Ovary (tissue), 3 donors: ENCODE measurements at regions not wholly inside any gene's neighbourhood (a gene's known extent, or its start where the extent isn't known, plus 50 kb on each side); places are given as distances from the start of the nearest gene placed in this dataset.

Experiments
- CTCF ChIP-seq, 3 donors: fragments of 450-650 bp in 2 of 3; fragments of 200-600 bp in 1 of 3; IDR thresholded peaks; one replicate each; pipeline versions ENCODE4 v1.5.1 to v1.8.0; 2016 to 2022; ENCODE audit warnings: antibody characterized with exemption in 3 of 3, mild to moderate bottlenecking in 1 of 3
- POLR2A ChIP-seq: fragments of 450-650 bp; IDR thresholded peaks from one replicate; pipeline ENCODE4 v1.6.1; 2017; ENCODE audit warnings: antibody characterized with exemption, mild to moderate bottlenecking, moderate library complexity
- donor health status: DM: no; HTN: no; CAD: no.

DNA sequence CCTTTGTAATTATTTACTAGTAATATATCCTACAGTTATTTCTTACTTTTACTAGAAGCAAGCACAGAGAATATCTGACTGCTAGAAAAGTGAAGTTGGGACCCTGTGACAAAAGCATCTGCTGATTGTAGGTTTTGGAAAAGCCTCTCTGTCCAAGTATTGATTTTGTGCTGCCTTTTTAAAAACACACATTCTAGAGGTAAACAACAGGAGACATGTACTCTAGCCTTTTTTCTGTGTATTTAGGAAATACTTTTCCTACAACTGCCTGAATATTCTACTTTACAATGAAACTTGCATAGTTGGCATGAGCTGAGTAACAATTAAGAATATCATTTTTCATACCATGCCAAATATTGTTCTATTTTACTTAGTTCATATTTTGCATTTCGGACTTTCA, 1249.0 kb downstream of the SLC16A7 start:
- no peak for TF ChIP-seq CTCF (IDR thresholded peaks at IDR 0.05)
- TF ChIP-seq POLR2A: no peak
